GM21390 (cell line): ENCODE measurements at regions not wholly inside any gene's neighbourhood (a gene's known extent, or its start where the extent isn't known, plus 50 kb on each side); places are given as distances from the start of the nearest gene placed in this dataset.
"Not testable (repeated sequence)": the region's sequence is repeated elsewhere in the genome, so short reads cannot be mapped to it uniquely, and the experiment has no call there.

Experiments used
- ATAC-seq: cut with Tn5 transposase; IDR thresholded peaks from one replicate; pipeline ENCODE4 v1.9.1; 2021; ENCODE audit not compliant: unreplicated experiment

DNA sequence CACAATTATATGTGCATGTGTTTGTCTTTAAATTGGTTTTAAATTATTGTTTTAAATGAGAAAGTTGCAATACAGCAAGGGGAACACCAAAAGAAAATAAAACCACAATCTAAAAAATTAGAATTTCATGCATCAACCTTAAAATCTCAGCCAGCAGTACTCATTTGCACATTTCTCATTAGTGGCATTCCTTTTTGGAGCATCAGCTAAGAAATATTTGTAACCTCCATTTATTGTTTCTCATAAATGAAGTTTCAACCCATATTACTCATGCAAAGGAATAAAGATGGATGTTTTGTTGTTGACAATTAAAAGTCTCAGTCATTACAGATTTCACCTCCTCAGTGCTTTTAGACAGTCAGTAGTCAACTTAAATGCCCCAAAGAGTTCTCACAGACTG, 160.1 kb downstream of the TBX15 start:
- no peak for ATAC-seq

DNA sequence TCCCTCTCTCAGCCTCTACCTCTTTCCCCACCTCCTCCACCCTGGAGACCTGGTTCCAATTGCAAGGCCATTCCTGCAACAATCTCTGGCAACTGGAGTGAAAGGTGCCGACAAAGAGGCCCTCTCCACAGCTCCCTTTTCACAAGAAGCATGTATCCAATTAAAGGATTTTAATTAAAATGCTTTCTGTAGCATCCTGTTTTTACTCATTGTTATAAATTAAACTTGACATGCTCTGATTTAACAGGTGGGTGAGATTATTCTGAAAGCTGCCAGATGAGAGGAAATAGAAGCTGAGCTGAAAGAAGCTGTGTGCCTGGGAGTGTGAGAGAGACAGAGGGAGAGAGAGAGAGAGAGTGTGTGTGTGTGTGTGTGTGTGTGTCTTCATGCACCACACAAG, 160.5 kb downstream of the TBX15 start:
- ATAC-seq = no peak

DNA sequence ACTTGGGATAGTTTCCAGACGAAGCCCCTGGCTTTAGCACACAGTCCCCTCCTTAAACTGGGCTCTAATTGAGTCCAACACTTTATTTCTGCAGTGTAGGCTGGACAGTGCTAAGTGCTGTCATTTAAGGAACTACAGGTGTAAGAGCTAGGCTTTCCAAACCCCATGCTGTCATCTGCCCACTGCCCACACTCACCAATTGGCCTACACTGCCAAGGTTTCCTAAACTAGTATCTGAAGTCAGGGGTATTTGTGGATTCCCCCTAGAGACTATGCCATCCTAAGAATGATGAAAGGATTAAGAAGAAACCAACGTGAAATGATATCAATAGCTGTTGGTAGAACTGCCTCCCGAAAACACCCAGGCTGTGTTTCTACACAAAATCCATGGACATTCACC, 160.9 kb downstream of the TBX15 start:
- ATAC-seq = no peak

DNA sequence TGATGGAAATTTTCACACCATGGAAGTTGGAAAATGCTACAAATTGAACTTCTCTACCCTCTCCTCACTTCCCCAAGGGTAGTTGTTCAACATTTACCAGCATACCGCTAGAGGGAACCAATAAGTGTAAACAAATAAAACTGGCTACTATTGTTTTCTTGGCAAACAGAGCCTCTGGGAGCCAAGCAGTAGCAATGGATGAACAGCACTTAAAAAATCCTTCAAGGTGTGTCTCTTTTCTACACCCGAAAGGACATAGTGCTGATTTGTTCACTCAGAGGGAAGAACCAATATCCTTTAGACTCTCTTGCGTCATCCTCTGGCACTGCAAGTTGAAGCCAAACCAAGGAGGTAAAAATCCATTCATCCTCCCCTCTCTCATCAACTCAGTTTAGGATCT, 161.5 kb downstream of the TBX15 start:
- no peak for ATAC-seq

DNA sequence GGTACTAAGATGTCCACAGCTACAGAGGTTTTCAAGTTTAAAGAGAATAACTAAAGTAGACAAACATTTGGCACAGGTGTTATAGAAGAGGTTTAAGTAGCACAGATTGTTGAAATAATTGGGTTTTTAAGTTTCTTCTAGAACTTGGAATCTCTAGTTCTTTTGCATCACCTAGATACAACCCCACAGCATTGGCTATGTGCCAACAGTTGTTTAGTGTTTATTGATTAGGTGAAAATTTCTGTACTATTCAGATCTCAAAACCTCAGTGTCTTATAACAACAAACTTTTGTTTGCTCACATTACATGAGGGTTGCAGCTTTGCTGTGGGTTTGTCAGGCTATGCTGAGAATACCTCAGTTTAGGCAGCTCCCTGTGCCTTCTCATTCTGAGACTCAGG, 162.5 kb downstream of the TBX15 start:
- no peak for ATAC-seq

DNA sequence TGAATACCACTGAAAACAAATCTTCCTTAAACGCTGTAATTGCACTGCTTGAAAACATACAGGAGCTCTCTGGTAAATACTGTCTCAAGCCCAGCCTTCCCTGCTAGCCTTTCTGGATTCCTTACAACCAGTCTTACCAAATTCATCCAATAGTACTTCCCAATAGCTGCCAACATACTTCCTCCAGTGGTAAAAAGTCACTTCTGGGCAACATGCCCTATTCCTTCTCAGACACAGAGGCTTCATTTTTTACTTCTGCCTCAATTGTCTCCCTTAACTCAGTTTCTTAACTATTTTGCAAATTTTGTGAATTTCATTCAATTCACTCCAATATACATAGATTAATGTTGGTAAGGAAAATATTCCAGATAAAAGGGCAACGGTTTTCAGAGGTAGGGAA, 166.3 kb downstream of the TBX15 start:
- ATAC-seq = no peak

DNA sequence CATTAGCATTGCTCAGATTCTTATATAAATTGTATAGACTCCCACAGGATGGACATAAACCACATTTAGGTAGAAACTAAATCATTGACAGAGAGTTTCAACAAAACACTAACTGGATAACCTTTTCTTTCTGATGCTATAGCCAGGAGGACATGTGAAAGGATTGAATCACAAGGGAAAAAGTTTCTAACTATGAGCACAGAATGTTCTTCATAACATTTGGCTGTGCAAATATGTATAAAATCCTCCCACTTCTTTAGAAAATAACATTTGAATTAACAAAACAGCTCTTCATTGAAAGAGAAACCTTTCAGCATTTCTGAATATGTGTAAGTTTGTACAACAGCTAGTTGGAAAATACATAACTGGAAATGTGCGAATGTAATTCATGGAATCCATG, 167.3 kb downstream of the TBX15 start:
- ATAC-seq = no peak

DNA sequence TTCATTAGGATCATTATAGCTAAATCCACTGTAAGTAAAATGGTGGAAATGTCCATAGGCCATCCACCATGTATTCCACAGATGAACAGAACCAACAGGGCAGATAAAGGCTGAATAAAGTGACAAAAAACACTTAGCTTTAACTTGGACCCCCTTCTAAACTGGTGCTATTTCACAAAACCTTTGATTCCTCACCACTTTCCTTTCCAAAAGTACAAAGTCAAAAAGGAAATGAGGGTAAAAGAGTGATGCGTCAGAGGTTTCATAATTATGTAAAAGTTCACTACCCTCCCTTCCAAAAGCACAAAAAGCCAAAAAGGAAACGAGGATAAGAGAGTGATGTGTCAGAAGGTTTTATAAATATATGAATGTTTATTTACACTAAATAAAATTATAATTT, 172.2 kb downstream of the TBX15 start:
- ATAC-seq = no peak

DNA sequence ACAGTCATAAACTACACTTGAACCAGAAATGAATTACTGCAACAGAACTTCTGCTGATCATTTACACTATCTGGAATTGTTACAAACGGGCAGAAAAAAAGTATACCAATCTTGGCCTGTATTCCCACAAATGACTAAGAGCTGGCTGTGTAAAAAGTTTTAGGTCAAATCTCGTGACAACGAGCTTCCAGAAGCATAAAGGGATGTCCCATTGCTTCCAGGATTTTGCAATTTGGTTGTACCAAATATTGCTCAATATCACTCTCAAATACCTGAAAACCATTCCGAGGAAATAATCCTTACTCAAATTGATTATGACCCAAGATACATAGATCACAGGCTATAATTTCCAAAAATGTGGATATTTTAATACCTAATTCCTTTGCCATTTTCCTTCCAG, 175.6 kb downstream of the TBX15 start:
- ATAC-seq = no peak

DNA sequence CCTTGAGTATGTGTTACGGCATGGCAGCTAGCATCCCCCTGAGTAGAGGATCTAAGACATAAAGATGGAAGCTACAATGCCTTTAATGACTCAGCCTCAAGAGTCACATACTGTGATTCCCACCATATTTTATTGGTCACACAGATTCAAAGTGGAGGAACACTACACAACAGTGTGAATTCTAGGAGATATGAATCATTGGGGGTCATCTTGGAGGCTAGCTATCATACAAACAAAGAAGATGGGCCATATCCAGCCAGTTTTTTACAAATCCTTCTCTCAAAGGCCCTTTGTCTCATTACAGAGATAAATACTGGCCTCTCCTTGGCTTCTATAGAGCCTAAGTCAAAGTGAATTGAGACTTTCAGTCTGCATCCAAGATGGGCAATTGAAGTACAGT, 177.0 kb downstream of the TBX15 start:
- no peak for ATAC-seq

DNA sequence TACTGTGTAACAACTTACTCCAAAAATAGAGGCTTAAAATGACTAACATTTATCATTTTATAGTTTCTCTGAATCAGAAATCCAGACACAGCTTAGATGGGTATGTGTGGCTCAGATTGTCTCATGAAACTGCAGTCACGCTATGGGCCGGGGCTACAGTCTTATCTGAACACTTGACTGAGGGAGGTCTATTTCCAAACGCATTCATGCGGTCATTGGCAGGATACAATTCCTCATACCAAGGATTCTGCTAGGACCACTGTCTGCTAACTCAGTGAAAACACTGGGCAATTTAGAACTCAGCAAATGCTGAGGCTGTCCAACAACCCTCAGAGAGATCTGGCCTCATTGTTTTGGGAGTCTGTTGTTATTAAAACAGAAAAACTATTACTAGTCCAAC, 178.6 kb downstream of the TBX15 start:
- no peak for ATAC-seq

DNA sequence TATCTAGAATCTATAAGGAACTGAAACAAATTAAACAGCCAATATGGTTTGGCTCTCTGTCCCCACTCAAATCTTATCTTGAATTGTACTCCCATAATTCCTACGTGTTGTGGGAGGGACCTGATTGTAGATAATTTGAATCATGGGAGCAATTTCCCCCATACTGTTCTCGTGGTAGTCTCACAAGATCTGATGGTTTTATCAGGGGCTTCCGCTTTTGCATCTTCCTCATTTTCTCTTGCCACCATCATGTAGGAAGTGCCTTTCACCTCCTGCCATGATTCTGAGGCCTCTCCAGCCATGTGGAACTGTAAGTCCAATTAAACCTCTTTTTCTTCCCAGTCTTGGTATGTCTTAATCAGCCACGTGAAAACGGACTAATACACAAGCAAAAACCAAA, 185.0 kb downstream of the TBX15 start:
- not testable (repeated sequence) for ATAC-seq

DNA sequence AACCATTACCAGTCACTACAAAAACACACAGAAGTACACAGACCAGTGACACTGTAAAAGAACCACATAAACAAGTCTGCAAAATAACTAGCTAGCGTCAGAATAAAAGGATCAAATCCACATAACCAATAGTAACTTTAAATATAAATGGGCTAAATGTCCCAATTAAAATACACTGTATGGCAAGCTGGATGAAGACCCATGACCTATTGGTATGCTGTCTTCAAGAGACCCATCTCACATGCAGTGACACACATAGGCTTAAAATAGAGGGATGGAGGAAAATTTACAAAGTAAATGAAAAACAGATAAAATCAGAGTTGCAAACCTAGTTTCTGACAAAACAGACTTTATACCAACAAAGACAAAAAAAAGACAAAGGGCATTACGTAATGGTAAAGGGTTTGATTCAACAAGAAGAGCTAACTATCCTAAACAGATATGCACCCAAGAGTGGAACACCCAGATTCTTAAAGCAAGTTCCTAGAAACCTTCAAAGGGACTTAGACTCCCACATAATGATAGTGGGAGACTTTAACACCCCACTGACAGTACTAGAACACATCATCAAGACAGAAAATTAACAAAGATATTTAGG, 196.9 kb downstream of the TBX15 start:
- no peak for ATAC-seq

DNA sequence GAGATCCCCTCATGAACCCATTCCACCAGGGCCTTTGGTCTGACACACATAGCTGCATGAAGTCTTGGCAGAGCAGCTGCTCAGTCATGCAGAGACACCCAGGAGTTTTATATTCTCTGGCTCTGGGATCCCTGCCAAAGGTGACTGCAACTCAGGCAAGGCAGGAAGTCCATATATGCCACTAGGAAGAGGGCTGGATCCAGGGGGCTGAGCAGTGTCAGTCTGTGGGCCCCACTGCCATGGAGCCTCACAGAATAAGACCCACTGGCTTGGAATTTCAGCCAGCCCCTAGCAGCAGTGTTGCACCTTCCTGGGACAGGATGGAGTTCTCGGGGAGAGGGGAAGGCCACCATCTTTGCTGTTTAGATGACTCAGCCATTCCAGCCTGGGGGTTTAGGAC, 199.7 kb downstream of the TBX15 start:
- no peak for ATAC-seq

DNA sequence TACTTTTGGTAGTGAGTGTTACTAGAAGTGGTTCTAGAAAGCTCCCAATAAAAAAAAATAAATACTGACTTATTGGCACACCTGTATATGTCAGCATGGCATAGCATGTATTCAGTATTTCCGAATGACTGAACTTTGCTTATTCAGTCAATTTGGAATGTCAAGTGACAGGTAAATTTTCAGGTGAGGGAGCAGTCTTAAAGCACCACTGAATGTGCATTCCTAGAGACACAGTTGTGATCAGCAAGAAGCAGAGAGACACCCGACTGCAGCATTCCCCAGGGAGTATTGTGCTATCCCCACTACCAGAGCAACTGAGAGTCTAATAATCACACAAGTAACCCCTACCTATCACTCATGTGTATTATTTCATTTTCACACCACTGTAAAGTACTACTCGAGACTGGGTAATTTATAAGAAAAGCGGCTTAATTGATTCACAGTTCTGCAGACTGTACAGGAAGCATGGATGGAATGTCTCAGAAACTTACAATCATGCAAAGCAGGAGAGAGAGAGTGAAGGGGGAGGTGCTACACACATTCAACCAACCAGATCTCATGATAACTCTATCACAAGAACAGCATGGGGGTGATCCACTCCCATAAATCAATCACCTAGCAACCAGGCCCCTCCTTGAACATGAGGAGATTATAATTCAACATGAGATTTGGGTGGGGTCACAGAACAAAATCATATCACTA, 201.5 kb downstream of the TBX15 start:
- ATAC-seq = no peak

DNA sequence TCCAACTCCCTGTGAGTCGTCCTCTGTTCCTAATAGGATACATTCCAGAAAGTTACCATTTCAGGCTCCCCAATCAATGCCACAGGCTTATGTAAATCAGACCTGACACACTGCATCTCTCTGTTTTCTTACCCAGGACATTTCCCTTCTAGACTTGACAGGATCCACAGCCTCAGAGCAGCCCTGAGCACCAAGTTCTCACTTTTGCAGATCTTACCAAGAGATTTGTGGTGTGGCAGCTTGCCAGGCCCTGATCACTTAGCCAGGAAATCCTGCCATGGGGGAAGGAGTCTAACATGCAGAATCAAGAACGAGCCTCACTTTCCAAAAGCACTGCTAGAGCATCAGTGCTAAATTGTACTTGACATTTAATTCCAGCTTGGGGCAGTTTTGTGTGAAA, 202.9 kb downstream of the TBX15 start:
- no peak for ATAC-seq

DNA sequence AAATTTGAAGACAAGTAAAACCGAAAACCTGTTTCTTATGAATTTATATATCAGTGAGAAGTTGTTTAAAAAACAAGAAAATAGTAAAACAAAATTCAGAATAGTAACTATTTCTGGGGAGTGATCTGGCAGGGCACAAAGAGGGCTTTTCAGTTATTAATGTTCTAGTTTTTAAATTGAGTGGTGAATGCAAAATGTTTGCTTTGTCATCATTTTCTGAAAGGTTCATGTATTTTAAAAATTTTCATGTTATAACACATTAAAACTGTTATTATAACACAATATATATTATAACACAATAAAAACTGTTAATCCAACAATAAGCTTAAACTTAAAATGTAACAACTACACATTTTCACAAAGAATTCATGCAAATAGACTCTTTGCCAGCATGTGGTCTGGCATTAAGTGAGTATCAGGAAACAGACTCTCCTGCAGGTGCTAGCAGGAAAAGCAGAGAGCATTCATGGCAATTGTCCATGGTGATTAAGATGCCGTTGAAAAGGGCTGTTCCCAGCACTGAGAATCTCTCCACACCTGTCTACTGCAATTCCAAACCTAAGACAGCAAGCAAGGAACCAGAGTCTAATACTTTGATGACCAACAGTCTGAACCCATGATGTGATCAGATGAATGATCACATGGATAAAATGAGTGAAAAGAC, 204.9 kb downstream of the TBX15 start:
- ATAC-seq = no peak

DNA sequence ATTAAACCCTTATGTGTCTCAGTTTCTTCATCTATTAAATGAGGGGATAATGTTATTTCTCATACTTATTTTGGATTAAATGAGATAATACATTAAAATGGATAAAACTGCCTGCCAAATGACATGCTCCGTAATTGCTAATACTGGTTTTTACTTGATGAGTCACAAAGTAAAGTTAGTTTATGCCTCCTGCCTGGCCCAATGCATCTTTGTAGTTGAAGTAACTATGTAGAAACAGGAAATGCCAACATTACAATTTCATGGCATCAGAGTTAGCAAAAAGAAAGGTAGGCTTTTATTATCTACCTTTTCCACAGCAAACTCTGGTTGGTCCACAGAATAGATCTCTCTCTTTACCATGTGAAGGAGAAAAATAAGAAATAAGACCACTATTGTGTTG, 214.5 kb downstream of the TBX15 start:
- ATAC-seq = no peak

DNA sequence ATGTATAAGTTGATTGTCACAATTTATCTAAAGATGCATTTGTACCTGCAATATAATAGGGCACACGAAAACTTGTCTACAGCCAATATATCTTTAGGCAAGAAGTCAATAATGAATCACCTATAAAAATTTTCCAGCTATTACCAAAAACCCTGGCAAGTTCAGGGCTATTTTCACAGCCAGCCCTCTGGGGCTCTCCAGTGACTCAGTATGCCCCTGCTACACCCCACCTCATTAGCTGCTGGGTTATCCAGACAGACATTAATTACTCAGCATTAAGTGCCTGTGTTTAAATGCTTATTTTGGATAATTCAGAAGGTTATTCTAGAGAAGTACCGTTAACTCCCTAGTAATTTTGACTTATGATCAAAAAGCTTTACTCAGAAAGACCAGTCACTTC, 220.2 kb downstream of the TBX15 start:
- ATAC-seq = no peak

DNA sequence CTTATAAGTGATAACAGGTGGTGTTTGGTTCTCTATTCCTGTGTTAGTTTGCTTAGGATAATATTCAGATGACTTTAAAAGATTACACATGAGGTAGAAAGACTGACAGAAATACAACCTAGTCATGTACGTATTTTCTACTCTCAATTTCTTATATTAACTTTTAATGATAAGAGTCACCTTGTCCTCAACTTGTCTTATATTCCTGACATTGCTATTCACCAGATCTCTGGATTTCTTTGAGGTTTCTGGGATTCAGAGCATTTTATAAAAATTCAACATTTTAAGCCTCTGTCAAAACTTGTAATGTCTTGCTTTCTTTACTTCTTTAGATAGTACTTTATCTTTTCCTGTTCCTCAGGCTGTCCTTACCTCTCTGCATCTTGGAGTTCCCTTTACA, 234.2 kb downstream of the TBX15 start:
- no peak for ATAC-seq

DNA sequence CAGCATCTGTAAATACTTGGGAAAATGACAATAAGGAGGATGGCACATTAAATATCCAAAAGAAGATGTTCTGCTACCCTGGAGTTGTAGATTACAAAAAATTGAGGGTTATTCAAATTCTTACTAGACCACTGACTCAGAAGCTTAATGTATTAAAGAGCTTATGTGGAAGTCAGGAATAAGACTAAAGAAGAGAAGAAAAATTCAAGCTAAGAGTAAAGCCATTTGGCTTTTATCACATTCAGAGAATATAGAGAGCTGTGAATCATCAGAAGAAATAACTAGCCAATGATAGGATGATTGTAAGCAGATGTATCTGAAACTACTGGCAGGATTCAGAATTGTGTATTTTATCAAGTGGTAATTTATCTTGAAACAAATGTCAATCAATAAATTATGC, 237.0 kb downstream of the TBX15 start:
- ATAC-seq = no peak

DNA sequence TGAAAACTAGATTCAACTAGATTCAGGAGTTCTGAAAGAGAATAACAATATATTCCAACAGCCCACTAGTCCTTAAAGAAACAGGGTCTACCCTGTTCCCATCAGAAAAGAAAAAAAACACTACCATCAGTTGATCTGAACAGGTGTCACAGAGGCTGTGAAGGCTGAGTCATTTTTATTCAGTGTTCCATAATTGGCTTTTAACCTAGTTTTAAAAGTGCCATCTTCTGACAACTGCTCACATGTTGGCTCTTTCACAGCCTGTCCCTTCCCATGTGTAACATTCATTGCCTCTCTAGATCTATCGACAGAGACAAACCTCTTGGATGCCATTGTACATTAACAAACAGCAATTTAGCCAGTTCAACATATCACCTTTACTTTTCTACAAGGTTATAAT, 243.7 kb downstream of the TBX15 start:
- no peak for ATAC-seq

DNA sequence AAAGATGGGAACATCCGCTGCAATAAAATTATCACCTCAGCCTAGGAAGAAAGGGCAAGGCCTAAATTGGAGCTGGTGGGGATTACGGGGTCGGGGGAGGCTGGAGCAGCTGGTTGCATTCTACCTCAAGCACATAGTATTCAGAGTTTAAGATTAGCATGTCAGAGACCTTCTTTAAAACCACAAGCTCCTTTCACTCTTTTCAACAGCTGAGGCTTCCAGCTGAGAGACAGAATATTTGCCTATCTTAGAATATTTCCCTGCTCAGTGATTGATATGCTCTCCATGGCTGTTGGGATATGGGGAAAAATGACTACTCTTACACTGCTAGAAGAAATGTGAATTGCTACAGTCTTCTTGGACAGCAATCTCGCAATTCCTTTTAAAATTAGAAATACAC, 248.6 kb downstream of the TBX15 start:
- ATAC-seq = no peak
